Retinal pigment epithelial cell (primary cell): ENCODE measurements at regions not wholly inside any gene's neighbourhood (a gene's known extent, or its start where the extent isn't known, plus 50 kb on each side); places are given as distances from the start of the nearest gene placed in this dataset.

Experiments
- DNase-seq: peaks from one replicate; pipeline ENCODE4 v3.0.0-alpha.2; 2010; ENCODE audit warnings: low read depth
- H3K4me3 ChIP-seq: 2 replicates; pipeline ENCODE4 v1.5.1; 2011; ENCODE audit warnings: mild to moderate bottlenecking, low read length, control low read depth, moderate library complexity
- CTCF ChIP-seq: conservative IDR thresholded peaks from 2 replicates; pipeline ENCODE4 v1.5.1; 2011; ENCODE audit warnings: low read depth, low read length, control low read depth, inconsistent platforms

DNA sequence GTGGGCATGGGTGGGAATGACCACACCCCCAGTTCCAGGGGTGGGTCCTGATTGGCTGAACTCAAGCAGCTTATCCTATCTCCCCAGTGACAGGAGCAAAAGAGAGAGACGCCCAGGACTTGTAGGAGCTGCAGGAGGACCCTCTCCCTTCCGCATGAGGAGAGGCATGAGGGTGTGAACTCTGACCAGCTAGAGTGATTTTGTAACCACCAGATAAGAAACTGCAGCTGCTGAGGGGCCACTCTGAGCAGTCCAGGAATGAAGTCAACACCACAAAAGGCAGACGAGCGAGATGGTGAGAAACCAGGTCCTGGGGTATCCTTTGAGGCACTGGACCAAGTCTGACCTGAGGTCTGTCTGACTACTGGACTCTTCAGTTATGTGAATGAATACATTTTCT, 521.9 kb downstream of the BNC2 start:
- DNase-seq: no peak
- TF ChIP-seq CTCF: no peak
- no peak overlapping the region for H3K4me3 ChIP-seq

GRCh38 chr9:16352251-16352650, 518.2 kb downstream of the BNC2 start:
- no peak for DNase-seq
- no peak overlapping the region for H3K4me3 ChIP-seq
- no peak for TF ChIP-seq CTCF

GRCh38 chr9:16352791-16353401, 517.6 kb downstream of the BNC2 start:
- no peak for DNase-seq
- no peak overlapping the region for H3K4me3 ChIP-seq
- peak; percentile 1 for TF ChIP-seq CTCF

- H3K4me3 ChIP-seq: no peak overlapping the region
- no peak for TF ChIP-seq CTCF
- no peak for DNase-seq
Measured at GRCh38 chr9:16356196-16356765, 514.2 kb downstream of the BNC2 start.

DNA sequence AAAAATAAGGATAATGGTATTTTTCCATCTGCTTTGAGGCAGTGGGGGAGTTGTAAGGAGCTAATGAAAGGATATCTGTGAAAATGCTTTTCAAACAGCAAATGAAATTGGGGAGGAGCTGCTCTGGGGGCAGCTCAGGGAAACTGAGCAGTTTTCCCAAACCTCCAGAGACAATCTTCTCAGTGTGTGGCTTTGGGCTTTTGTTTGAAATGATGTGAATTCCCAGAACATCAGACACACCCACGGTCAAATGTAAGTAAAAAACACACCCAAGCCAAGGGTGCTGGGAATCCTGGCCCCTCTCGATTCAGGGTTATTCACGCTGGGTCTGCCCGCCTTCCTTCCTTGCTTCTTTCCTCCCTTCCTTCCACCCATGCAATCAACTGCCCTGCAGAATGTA, 512.6 kb downstream of the BNC2 start:
- no peak overlapping the region for H3K4me3 ChIP-seq

DNA sequence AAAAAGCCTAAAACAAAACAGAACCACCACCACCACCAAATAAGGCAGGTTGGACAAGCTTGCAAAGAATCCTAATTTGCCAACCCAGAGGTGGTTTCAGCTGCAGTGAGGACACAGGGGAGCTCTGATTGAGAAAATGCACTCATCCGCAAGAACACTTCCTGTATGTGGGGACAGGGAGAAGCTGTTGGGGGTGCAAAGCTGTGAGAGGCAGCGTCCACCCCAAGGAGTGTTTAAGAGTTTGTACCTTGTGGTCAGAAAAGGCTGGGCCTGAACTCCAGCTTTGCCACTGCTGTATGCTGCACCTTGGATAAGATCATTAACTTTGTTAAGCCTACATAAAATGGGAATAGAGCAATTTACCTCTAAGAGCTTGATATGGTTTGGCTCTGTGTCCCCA, 511.7 kb downstream of the BNC2 start:
- DNase-seq: no peak
- TF ChIP-seq CTCF: no peak
- no peak overlapping the region for H3K4me3 ChIP-seq

More for the DNA sequence above, 512.6 kb downstream of the BNC2 start:
- no peak for TF ChIP-seq CTCF
- no peak for DNase-seq
